ENCODE measurements at regions not wholly inside any gene's neighbourhood (a gene's known extent, or its start where the extent isn't known, plus 50 kb on each side); places are given as distances from the start of the nearest gene placed in this dataset.
"Not testable (repeated sequence)": the region's sequence is repeated elsewhere in the genome, so short reads cannot be mapped to it uniquely, and the experiment has no call there.

DNA sequence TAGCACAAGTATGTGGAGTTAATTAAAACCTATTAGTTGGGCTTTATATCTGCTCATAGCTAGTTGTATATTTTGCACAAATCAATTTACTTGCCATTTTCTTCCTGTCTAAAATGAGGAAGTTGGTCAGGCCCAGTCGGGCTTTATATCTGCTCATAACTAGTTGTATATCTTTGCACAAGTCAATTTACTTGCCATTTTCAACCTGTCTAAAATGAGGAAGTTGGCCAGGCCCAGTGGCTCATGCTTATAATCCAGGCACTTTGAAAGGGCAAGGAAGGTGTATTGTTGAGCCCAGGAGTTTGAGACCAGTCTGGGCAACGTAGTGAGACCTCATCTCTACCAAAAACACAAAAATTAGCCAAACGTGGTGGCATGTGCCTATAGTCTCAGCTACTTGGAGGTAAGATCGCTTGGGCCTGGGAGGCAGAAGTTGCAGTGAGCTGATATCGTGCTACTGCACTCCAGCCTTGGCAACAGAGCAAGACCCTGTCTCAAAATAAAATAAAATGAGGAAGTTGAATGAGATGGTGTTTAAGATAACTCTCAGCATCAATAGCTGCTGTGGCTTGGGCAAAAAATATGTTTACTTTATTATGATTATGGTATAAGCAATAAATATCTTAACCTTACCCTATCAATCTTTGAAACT, 1558.6 kb upstream of the RAG2 start:
- DNase-seq (ENCODE audit: low spot score): no peak
- in situ Hi-C loops (cut with HindIII; ENCODE audit: low sequenced_read_pairs): no loop called here

DNA sequence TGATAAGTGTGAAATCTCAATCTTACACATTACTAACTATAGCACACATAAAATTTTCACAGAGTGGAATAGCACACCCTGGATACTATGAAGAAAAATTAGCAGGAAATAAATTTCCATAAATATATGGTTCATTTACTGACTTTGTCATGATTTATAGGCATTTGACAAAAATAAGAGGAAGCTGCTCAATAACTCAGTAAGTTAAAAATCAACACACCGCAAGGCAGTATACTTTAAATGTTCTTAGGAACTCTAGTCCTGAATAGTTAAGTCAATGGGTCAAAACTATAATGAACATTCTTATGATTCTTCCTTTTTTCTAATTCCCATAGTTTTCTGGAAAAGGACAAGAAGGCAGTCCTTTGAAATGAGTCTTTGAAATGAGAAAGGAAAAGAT, 1557.8 kb upstream of the RAG2 start:
- no peak for DNase-seq (ENCODE audit: low spot score)
- in situ Hi-C loops (cut with HindIII; ENCODE audit: low sequenced_read_pairs): no loop called here

DNA sequence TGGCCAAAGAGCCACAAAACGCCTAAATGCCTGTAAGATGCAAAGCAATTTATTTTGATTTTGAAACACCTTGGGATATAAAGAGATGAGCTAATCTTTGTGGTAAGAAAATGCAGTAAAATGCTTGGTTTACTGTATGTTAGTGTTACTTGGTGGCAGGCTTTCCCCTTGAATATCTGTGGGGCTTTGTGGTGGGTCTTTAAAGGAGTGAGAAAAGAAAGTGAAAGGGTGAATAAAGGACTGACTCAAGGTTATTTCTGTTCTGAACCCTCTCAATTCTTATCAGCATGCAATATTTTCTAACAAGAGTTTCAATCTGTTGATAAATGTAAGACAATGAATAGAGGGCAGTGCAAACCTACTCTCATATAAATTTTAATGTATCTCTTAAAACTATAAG, 1555.9 kb upstream of the RAG2 start:
- in situ Hi-C loops (cut with HindIII; ENCODE audit: low sequenced_read_pairs): no loop called here
- no peak for DNase-seq (ENCODE audit: low spot score)

DNA sequence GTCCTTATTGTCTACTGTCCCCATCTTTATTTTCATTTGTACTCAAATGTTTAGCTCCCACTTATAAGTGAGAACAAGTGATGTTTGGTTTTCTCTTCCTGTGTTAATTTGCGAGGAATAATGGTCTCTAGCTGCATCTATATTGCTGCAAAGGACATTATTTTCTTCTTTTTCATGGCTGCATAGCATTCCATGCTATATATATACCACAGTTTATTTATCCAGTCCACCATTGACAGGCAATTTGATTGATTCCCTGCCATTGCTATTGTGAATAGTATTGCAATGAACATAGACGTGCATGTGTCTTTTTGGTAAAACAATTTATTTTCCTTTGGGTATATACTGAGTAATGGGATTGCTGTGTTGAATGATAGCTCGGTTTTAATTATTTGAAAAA, 1545.8 kb upstream of the RAG2 start:
- no peak for DNase-seq (ENCODE audit: low spot score)
- in situ Hi-C loops (cut with HindIII; ENCODE audit: low sequenced_read_pairs): no loop called here

DNA sequence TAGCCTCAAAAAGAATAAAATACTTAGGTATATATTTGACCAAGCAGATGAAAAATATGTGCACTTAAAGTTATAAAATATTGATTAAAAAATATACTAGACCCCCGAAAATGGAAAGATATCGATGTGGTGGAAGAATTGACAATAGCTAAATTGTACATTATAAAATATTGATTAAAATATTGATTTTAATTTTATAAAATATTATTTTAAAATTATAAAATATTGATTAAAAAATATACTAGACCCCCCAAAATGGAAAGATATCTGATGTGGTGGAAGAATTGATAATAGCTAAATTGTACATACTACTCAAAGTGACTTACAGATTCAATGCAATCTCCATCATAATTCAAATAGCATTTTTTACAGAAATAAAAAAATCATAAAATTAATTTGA, 1540.9 kb upstream of the RAG2 start:
- DNase-seq (ENCODE audit: low spot score): no peak
- in situ Hi-C loops (cut with HindIII; ENCODE audit: low sequenced_read_pairs): no loop called here

DNA sequence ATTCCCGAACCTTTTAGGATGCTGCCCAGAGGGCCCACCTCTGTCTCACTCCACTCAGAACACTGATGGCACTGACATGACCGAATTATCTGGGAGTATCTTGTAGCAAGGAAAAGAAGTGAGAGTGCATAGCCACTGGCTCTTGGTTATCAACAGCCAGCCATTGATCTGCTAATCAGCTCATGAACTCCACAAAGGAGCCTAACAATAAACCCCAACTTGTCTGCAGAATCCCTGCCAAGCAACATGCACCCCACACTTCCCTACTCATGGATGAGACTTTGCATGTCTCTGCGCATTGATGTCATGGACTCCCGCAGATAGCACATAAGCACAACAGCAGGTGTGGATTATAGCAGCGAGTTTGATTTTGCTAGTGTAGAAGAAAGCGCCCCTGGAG, 1538.9 kb upstream of the RAG2 start:
- DNase-seq (ENCODE audit: low spot score): no peak
- in situ Hi-C loops (cut with HindIII; ENCODE audit: low sequenced_read_pairs): no loop called here

DNA sequence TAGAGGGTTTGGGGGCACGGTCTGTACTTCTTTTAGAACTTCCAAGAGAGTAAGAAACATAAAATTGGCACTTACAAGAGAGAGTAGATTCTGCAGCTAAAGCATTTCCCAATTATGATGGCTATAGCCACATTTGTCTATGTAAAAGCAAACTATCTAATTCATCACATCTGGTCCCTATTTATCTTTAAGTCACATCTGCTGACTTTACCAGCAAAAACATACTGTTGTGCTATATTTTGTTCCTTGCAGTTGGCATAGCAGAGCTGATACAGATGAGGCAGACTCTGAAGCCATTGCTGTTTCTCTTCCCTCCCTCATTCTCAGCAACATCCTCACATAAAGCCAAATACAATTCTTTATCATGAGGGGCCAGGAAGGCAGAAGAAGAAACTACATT, 1533.5 kb upstream of the RAG2 start:
- no peak for DNase-seq (ENCODE audit: low spot score)
- in situ Hi-C loops (cut with HindIII; ENCODE audit: low sequenced_read_pairs): no loop called here

DNA sequence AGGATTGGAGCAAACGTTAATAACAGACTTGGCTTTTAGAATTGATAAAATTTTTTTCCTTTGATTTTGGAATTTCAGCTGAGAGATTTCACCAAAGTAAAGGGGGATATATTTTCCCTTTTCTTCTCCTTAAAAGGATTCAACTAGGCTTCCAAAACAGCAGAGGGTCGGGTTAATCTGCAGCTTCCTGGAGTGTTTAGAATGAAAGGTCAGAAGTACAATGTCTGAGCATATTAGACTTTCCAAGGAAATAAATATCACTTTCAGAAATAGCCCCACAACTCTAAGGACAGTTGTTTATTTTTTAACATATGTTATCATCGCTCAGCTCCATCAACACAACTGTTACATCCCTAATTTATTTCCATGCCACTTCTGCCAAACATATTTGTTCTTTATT, 1532.9 kb upstream of the RAG2 start:
- in situ Hi-C loops (cut with HindIII; ENCODE audit: low sequenced_read_pairs): no loop called here
- DNase-seq (ENCODE audit: low spot score): no peak

DNA sequence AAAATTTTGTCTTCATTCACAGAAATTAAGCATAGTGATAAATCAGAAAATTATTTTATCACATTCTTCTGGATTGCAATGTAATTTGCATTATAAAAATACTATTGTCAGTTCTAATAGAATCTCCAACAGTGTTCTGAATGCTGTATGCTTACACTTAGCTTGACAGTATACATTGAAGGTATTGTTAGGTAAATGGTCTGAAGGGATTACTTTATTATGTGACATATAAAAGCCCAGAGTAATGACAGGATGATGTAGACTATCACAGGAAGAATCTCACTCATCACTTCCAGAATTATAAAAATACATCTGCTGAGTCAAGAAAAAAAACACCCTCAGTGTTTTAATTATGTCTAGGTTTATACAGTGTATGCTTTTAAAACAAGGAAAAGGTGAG, 1532.5 kb upstream of the RAG2 start:
- DNase-seq (ENCODE audit: low spot score): no peak
- in situ Hi-C loops (cut with HindIII; ENCODE audit: low sequenced_read_pairs): no loop called here

DNA sequence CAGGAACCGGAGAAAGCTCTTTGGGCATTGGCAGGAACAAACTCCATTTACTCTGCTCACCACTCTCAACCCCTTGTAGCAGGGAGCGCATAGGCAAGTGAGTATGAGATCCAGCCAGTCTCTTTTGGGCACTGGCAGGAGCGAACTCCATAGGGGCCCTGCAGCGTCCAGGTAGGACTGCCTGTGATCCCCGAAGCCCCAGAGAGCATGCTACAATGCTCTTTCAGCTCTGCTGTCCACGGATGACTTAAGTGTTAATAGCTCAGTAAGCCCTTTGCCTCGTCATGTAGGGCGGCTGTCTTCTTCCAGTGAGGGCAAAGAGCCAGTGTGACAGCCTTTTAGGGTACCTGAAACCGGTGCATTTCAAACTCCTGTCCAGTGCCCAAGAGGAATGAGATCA, 1525.6 kb upstream of the RAG2 start:
- in situ Hi-C loops (cut with HindIII; ENCODE audit: low sequenced_read_pairs): no loop called here
- DNase-seq (ENCODE audit: low spot score): no peak

DNA sequence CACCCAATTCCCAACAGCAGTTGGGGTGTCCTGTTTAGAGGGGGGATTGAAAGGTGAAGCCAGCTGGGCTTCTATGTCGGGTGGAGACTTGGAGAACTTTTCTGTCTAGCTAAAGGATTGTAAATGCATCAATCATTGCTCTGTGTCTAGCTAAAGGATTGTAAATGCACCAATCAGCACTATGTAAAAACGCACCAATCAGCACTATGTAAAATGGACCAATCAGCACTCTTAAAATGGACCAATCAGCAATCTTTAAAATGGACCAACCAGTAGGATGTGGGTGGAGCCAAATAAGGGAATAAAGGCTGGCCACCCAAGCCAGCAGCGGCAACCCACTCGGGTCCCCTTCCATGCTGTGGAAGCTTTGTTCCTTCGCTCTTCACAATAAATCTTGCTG, 1518.6 kb upstream of the RAG2 start:
- in situ Hi-C loops (cut with HindIII; ENCODE audit: low sequenced_read_pairs): not testable (repeated sequence)

DNA sequence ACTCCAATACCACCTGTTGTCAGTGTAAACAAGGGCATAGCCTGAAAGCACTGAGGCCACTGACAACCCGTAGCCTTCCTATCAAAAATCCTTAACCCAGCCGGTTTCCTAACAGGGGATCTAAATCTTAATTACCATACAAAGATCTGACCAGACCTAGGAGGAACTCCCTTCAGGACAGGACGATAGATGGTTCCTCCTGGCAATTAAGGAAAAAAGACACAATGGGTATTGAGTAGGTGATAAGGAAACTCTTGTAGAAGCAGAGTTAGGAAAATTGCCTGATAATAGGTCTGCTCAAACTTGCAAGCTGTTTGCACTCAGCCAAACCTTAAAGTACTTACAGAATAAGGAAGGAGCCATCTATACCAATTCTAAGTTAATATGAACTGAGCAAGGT, 1517.3 kb upstream of the RAG2 start:
- in situ Hi-C loops (cut with HindIII; ENCODE audit: low sequenced_read_pairs); DNase-seq (ENCODE audit: low spot score): not testable (repeated sequence)

More for the DNA sequence above, 1518.6 kb upstream of the RAG2 start:
- not testable (repeated sequence) for DNase-seq (ENCODE audit: low spot score)

DNA sequence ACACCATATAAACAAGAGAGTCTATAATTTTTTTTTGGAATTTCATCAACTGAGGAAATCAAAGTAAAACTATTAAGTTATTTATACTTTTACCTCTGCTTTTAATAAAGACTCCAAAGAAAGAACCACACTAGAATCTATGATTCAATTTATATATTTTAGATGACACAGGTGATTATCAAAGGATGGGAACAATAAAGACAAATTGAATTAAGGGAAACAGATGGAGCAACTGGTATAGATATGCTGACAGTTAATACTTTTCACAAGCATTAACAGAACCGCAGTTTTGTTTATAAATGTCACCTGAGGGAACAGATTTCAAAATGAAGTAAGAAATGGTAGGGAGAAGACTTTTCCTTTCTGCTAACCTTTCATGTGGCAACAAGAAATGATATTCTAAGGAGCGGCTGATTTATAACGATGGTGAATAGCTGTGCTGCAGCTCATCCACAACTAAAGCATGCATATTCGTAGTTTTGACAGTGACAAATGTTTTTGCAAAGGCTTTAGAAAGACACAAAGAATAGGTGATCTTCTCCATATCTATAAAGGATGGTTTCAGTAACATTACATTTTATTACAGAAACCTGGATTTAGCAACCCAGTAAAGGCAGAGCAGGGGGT, 1502.9 kb upstream of the RAG2 start:
- no peak for DNase-seq (ENCODE audit: low spot score)
- in situ Hi-C loops (cut with HindIII; ENCODE audit: low sequenced_read_pairs): no loop called here

DNA sequence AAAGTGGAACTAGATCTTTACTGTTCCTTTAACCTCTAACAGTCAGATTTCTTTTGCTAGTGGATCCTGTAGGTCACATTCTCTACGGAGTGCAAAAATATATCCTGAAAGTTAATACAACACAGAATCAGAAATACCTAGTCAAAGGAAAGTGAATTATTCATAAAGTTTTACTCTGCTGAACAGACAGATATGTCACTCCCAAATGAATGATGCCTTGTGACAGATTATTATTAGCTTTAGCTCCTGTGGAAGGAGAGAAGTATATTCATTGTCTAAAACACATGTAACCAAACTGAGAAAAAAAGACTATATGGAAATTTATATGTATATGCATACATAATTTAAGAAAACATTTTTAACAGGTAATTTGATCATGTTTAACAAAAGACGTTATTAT, 1497.2 kb upstream of the RAG2 start:
- in situ Hi-C loops (cut with HindIII; ENCODE audit: low sequenced_read_pairs): no loop called here
- no peak for DNase-seq (ENCODE audit: low spot score)

DNA sequence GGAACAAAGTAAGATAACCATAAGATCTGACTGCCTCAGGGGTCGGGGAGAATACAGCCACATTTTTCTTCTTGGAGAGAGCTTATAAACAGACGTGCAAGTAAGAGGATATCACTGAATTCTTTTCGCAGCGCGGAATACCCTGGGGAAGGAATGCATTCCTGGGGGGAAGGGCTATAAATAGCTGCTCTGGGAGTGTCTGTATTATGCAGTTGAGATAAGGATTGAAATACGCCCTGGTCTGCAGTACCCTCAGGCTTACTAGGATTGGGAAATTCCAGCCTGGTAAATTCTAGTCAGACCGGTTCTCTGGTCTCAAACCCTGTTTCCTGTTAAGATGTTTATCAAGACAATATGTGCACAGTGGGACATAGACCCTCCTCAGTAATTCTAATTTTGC, 1491.7 kb upstream of the RAG2 start:
- DNase-seq (ENCODE audit: low spot score): no peak
- in situ Hi-C loops (cut with HindIII; ENCODE audit: low sequenced_read_pairs): no loop called here

DNA sequence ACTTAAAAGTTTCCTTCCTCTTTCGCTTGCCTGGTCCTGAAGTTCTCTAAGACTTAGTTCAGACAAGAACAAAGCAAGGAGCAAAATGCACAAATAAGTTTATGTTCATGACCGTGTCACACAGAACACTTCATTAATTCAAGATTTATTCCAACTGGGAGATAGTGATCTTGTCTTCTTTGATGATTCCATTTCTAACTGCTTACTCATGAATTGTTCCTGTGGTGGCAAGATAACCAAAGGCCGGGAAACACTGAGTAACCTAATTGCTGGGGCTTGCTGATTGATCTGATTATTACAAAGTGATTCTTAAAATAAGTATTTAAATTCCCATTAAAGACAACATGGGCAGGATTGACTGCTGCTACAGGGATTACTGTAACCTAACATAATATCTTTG, 1462.9 kb upstream of the RAG2 start:
- DNase-seq (ENCODE audit: low spot score): no peak
- in situ Hi-C loops (cut with HindIII; ENCODE audit: low sequenced_read_pairs): no loop called here

DNA sequence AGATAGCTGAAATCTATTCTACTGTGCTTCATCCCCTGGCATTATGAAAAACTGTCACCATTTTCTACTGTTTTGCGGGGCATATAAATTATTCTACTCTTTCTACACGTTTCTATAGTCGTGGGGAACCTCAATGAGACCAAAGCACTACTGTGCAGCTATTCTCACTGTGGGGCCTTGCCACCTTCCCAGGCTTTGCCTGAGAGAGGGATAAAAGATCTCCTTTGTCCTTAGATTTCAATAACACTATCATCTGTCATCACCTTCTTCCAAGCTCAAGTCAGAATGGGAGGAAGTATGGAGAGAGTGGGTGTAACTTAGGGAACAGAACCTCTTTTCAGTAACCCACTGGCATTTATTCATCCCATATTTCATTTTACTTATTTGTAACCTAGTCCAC, 1462.1 kb upstream of the RAG2 start:
- in situ Hi-C loops (cut with HindIII; ENCODE audit: low sequenced_read_pairs): no loop called here
- no peak for DNase-seq (ENCODE audit: low spot score)

DNA sequence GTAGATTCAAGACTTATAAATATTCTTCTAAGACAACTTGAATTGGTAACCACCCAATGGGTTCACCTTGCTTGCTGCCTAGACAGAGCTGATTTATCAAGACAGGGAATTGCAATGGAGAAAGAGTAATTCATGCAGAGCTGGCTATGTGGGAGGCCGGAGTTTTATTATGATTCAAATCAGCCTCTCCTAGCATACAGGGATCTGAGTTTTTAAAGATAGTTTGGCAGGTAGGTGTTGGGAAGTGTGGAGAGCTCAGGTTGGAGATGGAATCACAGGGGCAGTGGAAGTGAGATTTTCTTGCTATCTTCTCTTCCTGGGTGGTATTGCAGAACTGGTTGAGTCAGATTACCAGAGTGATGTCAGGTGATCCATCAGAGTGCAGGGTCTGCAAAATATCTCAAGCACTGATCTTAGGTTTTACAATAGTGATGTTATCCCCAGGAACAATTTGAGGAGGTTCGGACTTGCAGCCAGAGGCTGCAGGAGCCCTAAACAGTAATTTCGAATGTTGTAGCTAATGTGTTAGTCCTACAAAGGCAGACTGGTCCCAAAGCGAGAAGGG, 1448.6 kb upstream of the RAG2 start:
- DNase-seq (ENCODE audit: low spot score): no peak

DNA sequence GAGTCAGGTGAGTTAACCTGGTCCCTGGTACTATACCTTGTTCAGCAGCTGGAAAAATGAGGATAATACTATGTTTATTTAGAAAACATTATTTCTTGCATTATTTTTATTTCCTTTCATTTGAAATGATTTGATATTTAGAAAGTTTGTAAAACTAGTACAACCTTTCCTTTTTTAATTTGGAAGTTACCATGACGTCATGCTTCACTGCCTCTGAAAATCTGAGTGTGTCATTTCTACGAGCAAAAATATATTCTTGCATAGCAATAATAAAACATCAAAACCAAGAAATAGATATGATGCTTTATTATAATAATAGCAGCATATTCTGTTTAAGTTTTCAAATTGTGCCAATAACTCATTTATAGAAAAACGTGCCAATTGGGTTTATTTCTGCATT, 1445.0 kb upstream of the RAG2 start:
- in situ Hi-C loops (cut with HindIII; ENCODE audit: low sequenced_read_pairs): no loop called here
- DNase-seq (ENCODE audit: low spot score): no peak

More for the DNA sequence above, 1448.6 kb upstream of the RAG2 start:
- in situ Hi-C loops (cut with HindIII; ENCODE audit: low sequenced_read_pairs): no loop called here

DNA sequence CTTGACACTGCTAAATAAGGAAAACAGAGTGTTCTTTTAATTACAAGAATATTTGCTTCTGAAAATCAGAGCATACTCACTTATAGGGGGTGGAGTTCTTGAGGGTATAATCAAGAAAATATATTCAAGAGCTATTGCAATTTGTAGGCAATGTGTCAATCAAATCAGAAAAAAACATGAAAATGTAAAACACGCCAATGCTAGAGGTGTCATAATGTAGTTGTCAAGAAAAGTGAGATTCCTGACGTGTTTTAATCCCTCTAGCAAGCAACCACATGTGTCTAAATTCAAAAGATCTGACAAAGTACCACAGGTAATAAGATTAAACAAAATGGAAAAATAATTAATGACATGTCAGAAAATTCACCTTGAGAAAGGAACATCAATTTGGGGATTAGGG, 1440.7 kb upstream of the RAG2 start:
- DNase-seq (ENCODE audit: low spot score): no peak
- in situ Hi-C loops (cut with HindIII; ENCODE audit: low sequenced_read_pairs): no loop called here

Data from G401 (cell line).